Gastroesophageal sphincter (tissue), 4 donors: ENCODE measurements at regions not wholly inside any gene's neighbourhood (a gene's known extent, or its start where the extent isn't known, plus 50 kb on each side); places are given as distances from the start of the nearest gene placed in this dataset.

Experiments used
- ATAC-seq: fragments of 150-250 bp; one replicate; pipeline ENCODE4 v1.9.1; 2016; ENCODE audit warnings: mild to moderate bottlenecking, moderate library complexity
- H3K27ac ChIP-seq, 4 donors: fragments of 200-600 bp; sonication (generic) in 3 of 4; 1 replicate in 3 of 4; 2 replicates in 1 of 4; pipeline ENCODE4 v1.5.1; 2016 to 2019
- H3K27me3 ChIP-seq: fragments of 200-600 bp; sonication (generic); one replicate; pipeline ENCODE4 v1.5.1; 2019
- H3K36me3 ChIP-seq, 2 donors: fragments of 200-600 bp; sonication (generic); one replicate each; pipeline ENCODE4 v1.5.1; 2019; ENCODE audit warnings: control low read depth in 1 of 2
- H3K4me1 ChIP-seq, 3 donors: fragments of 200-600 bp; sonication (generic); 1 replicate in 2 of 3; 2 replicates in 1 of 3; pipeline ENCODE4 v1.5.1; 2016 to 2019; ENCODE audit warnings: control low read depth in 2 of 3
- H3K4me3 ChIP-seq, 2 donors: fragments of 200-600 bp; sonication (generic); one replicate each; pipeline ENCODE4 v1.5.1; 2019; ENCODE audit warnings: mild to moderate bottlenecking in 1 of 2, moderate library complexity in 1 of 2
- H3K9me3 ChIP-seq, 3 donors: fragments of 200-600 bp; sonication (generic); one replicate each; pipeline ENCODE4 v1.5.1; 2017 to 2019; ENCODE audit warnings: control low read depth in 2 of 3
- EP300 ChIP-seq: sonication (generic); formaldehyde crosslinking; IDR thresholded peaks from one replicate; pipeline ENCODE4 v1.6.1; 2017; ENCODE audit warnings: antibody characterized with exemption, mild to moderate bottlenecking
- POLR2A ChIP-seq, 2 donors: fragments of 450-650 bp; IDR thresholded peaks; one replicate each; pipeline ENCODE4 v1.6.1; 2017; ENCODE audit warnings: antibody characterized with exemption in 2 of 2, mild to moderate bottlenecking in 2 of 2, moderate library complexity in 1 of 2
- POLR2AphosphoS5 ChIP-seq: sonication (generic); formaldehyde crosslinking; IDR thresholded peaks from one replicate; pipeline ENCODE4 v1.6.1; 2017; ENCODE audit warnings: antibody characterized with exemption
- WGBS, 2 donors: methylation state at CpG; one replicate each; pipeline ENCODE4 v1.1.5; 2018; ENCODE audit warnings: low coverage in 1 of 2; 5-methylcytosine and 5-hydroxymethylcytosine counted together
- TF ChIP-seq, protein P1 (sequence below), 4 experiments: fragments of 200-600 bp in 2 of 4; fragments of 450-650 bp in 2 of 4; sonication (generic) in 1 of 4; IDR thresholded peaks; one replicate each; pipeline ENCODE4 v1.5.1; 2017 to 2019; ENCODE audit warnings: antibody characterized with exemption in 4 of 4, mild to moderate bottlenecking in 2 of 4, moderate library complexity in 2 of 4

DNA sequence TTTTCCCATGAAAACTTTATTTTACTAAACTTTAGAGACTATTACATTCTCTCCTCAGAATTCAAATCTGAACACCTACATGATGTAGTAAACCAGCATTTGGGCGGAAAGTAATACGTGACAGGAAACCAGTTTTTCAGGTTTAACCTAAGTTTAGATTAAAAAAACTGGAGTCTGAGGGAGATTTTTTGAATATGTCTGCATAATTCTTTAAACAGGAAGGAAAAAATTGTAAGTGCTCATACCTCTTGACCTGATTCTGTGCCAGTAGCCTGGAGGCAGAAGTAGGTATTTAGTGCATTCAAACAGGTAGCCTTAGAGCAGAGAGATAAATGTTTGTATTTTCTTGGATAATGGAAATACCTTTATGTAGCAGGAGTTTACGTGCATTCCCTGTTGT, 224.3 kb downstream of the MDFIC start:
- ATAC-seq, result no peak
- Histone ChIP-seq H3K4me1 (no peaks in the 10 kb centered on the region), H3K36me3 (no peaks in the 10 kb centered on the region), H3K27ac (no peak overlapping the region), H3K9me3 (no peaks in the 10 kb centered on the region), H3K4me3 (no peak overlapping the region), H3K27me3 (no peaks in the 10 kb centered on the region)
- 87 to 94% methylated on average over 3 of the region's 3 CpGs for WGBS, 2 donors
- TF ChIP-seq, protein P1, sequence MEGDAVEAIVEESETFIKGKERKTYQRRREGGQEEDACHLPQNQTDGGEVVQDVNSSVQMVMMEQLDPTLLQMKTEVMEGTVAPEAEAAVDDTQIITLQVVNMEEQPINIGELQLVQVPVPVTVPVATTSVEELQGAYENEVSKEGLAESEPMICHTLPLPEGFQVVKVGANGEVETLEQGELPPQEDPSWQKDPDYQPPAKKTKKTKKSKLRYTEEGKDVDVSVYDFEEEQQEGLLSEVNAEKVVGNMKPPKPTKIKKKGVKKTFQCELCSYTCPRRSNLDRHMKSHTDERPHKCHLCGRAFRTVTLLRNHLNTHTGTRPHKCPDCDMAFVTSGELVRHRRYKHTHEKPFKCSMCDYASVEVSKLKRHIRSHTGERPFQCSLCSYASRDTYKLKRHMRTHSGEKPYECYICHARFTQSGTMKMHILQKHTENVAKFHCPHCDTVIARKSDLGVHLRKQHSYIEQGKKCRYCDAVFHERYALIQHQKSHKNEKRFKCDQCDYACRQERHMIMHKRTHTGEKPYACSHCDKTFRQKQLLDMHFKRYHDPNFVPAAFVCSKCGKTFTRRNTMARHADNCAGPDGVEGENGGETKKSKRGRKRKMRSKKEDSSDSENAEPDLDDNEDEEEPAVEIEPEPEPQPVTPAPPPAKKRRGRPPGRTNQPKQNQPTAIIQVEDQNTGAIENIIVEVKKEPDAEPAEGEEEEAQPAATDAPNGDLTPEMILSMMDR (IDR thresholded peaks at IDR 0.05), result no peak
- TF ChIP-seq EP300 (no peak), POLR2A (IDR thresholded peaks at IDR 0.05) (no peak), POLR2AphosphoS5 (no peak)

DNA sequence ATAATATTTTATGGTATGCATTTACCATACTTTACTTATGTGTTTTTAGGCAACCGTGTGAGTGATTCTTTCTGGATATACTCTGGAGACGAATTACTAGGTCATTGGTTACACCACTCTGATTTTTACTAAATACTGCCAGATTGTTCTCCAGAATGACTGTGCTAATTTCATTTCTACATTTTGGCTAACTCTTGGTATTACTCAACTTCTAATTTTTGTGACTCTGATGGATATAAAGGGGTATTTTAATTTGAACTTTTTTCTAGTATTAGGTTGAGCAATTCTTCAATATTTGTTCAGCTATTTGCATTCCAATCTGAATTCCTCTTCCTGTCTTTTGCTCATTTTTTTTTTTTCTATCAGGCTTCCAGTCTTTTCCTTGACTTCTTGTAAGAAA, 223.6 kb downstream of the MDFIC start:
- TF ChIP-seq POLR2AphosphoS5 (no peak), EP300 (no peak), POLR2A (IDR thresholded peaks at IDR 0.05) (no peak)
- TF ChIP-seq, protein P1 (IDR thresholded peaks at IDR 0.05), result no peak
- ATAC-seq, result peak; percentile 86
- H3K27ac ChIP-seq, result no peak overlapping the region

DNA sequence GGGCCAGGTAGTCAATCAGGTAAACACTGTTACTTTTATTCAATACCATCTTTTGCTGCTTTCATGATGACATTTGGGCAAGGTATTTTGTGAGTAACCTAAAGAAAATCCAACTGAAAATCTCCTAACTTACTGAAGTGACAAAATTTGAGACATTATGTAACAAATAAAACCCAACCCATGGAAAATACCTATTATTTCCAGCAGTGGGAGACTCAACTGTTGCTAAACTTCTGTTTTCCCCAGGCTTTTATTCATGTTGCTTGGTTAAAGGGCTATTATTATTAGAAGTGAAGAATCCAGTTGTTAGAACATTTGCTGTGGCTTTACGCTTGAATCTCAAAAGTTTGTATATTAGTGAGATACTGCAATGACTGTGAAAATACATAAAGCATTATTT, 215.9 kb downstream of the MDFIC start:
- H3K4me3 ChIP-seq, result no peak overlapping the region
- TF ChIP-seq POLR2AphosphoS5 (no peak), EP300 (no peak), POLR2A (IDR thresholded peaks at IDR 0.05) (no peak)
- TF ChIP-seq, protein P1 (IDR thresholded peaks at IDR 0.05), result no peak
- no peaks in the 10 kb centered on the region for H3K27me3 ChIP-seq
- no peaks in the 10 kb centered on the region for H3K36me3 ChIP-seq
- 92 to 100% methylated on average over 1 of the region's 1 CpG for WGBS, 2 donors
- no peak overlapping the region for H3K27ac ChIP-seq
- ATAC-seq, result no peak
- no peaks in the 10 kb centered on the region for H3K9me3 ChIP-seq
- H3K4me1 ChIP-seq, result peaks cover 0 to 8% (median 0%) of the 10 kb centered on the region in 3 donors

More for the DNA sequence above, 223.6 kb downstream of the MDFIC start:
- Histone ChIP-seq H3K9me3 (no peaks in the 10 kb centered on the region), H3K27me3 (no peaks in the 10 kb centered on the region), H3K4me3 (no peak overlapping the region), H3K36me3 (no peaks in the 10 kb centered on the region), H3K4me1 (no peaks in the 10 kb centered on the region)
- 42 to 54% methylated on average over 2 of the region's 2 CpGs for WGBS, 2 donors

DNA sequence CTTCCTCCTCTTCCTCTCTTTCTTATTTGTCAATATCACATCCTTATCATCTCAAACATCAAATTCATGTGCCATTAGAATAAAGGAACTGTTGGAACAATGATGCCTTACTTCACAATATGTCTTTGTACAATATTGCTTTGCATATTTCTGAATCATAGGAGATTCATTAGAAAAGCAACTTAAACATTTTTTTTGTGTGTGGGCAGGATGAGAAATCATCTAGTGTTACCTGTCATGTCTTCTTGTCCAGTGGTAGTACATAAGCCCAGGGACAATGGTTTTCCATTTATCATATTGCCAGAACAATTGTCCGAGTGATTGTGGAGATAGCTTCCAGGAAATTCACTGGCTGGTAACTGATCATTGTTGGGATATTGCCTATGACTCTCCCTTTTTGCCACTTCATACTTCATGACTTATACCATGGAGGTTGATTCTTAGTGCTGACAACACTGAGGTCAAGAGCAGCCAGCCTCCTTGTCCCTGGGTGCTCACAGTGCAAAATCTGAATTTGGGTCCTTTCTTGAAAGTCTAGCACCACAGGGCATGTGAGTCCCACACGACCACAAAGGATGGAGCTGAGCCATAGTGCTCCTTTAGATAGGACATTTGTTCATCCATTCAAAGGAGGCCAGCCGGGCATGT, 215.0 kb downstream of the MDFIC start:
- Histone ChIP-seq H3K36me3 (no peaks in the 10 kb centered on the region), H3K4me1 (peaks cover 0 to 8% (median 0%) of the 10 kb centered on the region in 3 donors), H3K9me3 (no peaks in the 10 kb centered on the region), H3K4me3 (no peak overlapping the region), H3K27me3 (no peaks in the 10 kb centered on the region), H3K27ac (no peak overlapping the region)
- TF ChIP-seq, protein P1 (IDR thresholded peaks at IDR 0.05), result no peak
- TF ChIP-seq EP300, result no peak
- TF ChIP-seq POLR2A (IDR thresholded peaks at IDR 0.05), result no peak
- TF ChIP-seq POLR2AphosphoS5, result no peak
- WGBS, 2 donors, result 83 to 100% methylated on average over 2 to 3 of the region's 3 CpGs
- ATAC-seq, result no peak

DNA sequence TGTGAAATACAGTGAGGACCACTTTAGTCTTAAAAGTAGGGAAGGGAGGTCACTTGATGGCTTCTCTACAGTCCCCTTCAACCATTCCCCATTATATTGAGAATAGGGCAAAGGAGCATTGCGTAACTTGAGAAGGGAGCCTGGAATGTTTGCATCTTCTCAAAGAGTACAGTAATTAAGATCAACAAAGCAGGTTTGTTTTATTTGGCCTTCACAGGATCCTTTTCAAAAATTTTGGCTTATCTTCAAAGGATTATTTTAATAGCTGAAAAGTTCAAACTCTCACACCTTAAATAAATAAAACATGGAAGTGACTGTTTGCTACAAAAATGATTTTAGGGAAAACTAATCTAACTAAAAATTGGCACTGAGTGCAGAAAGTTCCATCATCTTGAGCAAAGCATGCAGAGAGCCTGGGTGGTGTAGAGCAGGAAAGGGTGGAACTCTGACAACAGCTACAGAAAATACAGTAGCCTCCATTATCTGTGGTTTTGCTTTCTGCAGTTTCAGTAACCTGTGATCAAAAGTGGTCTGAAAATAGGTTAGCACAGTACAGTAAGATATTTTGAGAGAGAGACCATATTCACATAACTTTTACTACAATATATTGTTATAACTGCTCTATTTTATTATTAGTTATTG, 214.0 kb downstream of the MDFIC start:
- no peak for TF ChIP-seq POLR2AphosphoS5
- no peak for TF ChIP-seq POLR2A (IDR thresholded peaks at IDR 0.05)
- TF ChIP-seq EP300, result no peak
- TF ChIP-seq, protein P1 (IDR thresholded peaks at IDR 0.05), result no peak
- 55 to 64% methylated on average over 1 of the region's 1 CpG for WGBS, 2 donors
- Histone ChIP-seq H3K4me3 (no peak overlapping the region), H3K9me3 (no peaks in the 10 kb centered on the region), H3K36me3 (no peaks in the 10 kb centered on the region), H3K4me1 (peaks cover 0 to 8% (median 0%) of the 10 kb centered on the region in 3 donors), H3K27me3 (no peaks in the 10 kb centered on the region), H3K27ac (no peak overlapping the region)
- no peak for ATAC-seq
